ENCODE measurements at regions not wholly inside any gene's neighbourhood (a gene's known extent, or its start where the extent isn't known, plus 50 kb on each side); places are given as distances from the start of the nearest gene placed in this dataset.

- Mint-ChIP-seq H3K4me3 (no peak overlapping the region), H3K36me3 (ENCODE audit: low read depth) (no peaks in the 10 kb centered on the region), H3K27me3 (ENCODE audit: low read depth) (no peaks in the 10 kb centered on the region), H3K9me3 (no peaks in the 10 kb centered on the region), H3K4me1 (ENCODE audit: low read depth) (no peaks in the 10 kb centered on the region), H3K27ac (no peak overlapping the region)
- DNase-seq (ENCODE audit: low spot score): no peak
Observed at GRCh38 chrX:4905576-4905975, 1192.1 kb upstream of the PRKX start.

GRCh38 chrX:4881277-4881676 lies 1167.8 kb upstream of the PRKX start:
- H3K4me3 Mint-ChIP-seq: no peak overlapping the region
- no peaks in the 10 kb centered on the region for H3K9me3 Mint-ChIP-seq
- no peak overlapping the region for H3K27ac Mint-ChIP-seq
- no peaks in the 10 kb centered on the region for H3K36me3 Mint-ChIP-seq (ENCODE audit: low read depth)
- no peaks in the 10 kb centered on the region for H3K4me1 Mint-ChIP-seq (ENCODE audit: low read depth)
- H3K27me3 Mint-ChIP-seq (ENCODE audit: low read depth): no peaks in the 10 kb centered on the region
- DNase-seq (ENCODE audit: low spot score): no peak

GRCh38 chrX:4878640-4879039 lies 1165.2 kb upstream of the PRKX start:
- no peak overlapping the region for H3K27ac Mint-ChIP-seq
- H3K4me3 Mint-ChIP-seq: no peak overlapping the region
- H3K9me3 Mint-ChIP-seq: peaks cover 6% of the 10 kb centered on the region
- H3K36me3 Mint-ChIP-seq (ENCODE audit: low read depth): no peaks in the 10 kb centered on the region
- H3K27me3 Mint-ChIP-seq (ENCODE audit: low read depth): no peaks in the 10 kb centered on the region
- no peaks in the 10 kb centered on the region for H3K4me1 Mint-ChIP-seq (ENCODE audit: low read depth)
- no peak for DNase-seq (ENCODE audit: low spot score)

- no peaks in the 10 kb centered on the region for H3K4me1 Mint-ChIP-seq (ENCODE audit: low read depth)
- no peak for DNase-seq (ENCODE audit: low spot score)
- peaks cover 6% of the 10 kb centered on the region for H3K9me3 Mint-ChIP-seq
- H3K27ac Mint-ChIP-seq: no peak overlapping the region
- no peak overlapping the region for H3K4me3 Mint-ChIP-seq
- no peaks in the 10 kb centered on the region for H3K27me3 Mint-ChIP-seq (ENCODE audit: low read depth)
- no peaks in the 10 kb centered on the region for H3K36me3 Mint-ChIP-seq (ENCODE audit: low read depth)
Observed at GRCh38 chrX:4876268-4876667, 1162.8 kb upstream of the PRKX start.

GRCh38 chrX:4851534-4851933 lies 1138.1 kb upstream of the PRKX start:
- no peak overlapping the region for H3K27ac Mint-ChIP-seq
- no peaks in the 10 kb centered on the region for H3K4me1 Mint-ChIP-seq (ENCODE audit: low read depth)
- no peak for DNase-seq (ENCODE audit: low spot score)
- H3K27me3 Mint-ChIP-seq (ENCODE audit: low read depth): no peaks in the 10 kb centered on the region
- H3K36me3 Mint-ChIP-seq (ENCODE audit: low read depth): no peaks in the 10 kb centered on the region
- H3K4me3 Mint-ChIP-seq: no peak overlapping the region
- H3K9me3 Mint-ChIP-seq: peaks cover 3% of the 10 kb centered on the region

- Mint-ChIP-seq H3K4me3 (no peak overlapping the region), H3K27ac (no peak overlapping the region), H3K36me3 (ENCODE audit: low read depth) (no peaks in the 10 kb centered on the region), H3K27me3 (ENCODE audit: low read depth) (no peaks in the 10 kb centered on the region), H3K9me3 (peaks cover 3% of the 10 kb centered on the region), H3K4me1 (ENCODE audit: low read depth) (no peaks in the 10 kb centered on the region)
- no peak for DNase-seq (ENCODE audit: low spot score)
Observed at GRCh38 chrX:4850312-4850711, 1136.9 kb upstream of the PRKX start.

- no peak for DNase-seq (ENCODE audit: low spot score)
- H3K27ac Mint-ChIP-seq: no peak overlapping the region
- no peaks in the 10 kb centered on the region for H3K4me1 Mint-ChIP-seq (ENCODE audit: low read depth)
- H3K4me3 Mint-ChIP-seq: no peak overlapping the region
- peaks cover 9% of the 10 kb centered on the region for H3K9me3 Mint-ChIP-seq
- H3K36me3 Mint-ChIP-seq (ENCODE audit: low read depth): no peaks in the 10 kb centered on the region
- no peaks in the 10 kb centered on the region for H3K27me3 Mint-ChIP-seq (ENCODE audit: low read depth)
Observed at GRCh38 chrX:4844376-4844775, 1130.9 kb upstream of the PRKX start.

- Mint-ChIP-seq H3K9me3 (peaks cover 6% of the 10 kb centered on the region), H3K27ac (no peak overlapping the region), H3K27me3 (ENCODE audit: low read depth) (no peaks in the 10 kb centered on the region), H3K4me1 (ENCODE audit: low read depth) (no peaks in the 10 kb centered on the region), H3K36me3 (ENCODE audit: low read depth) (no peaks in the 10 kb centered on the region), H3K4me3 (no peak overlapping the region)
- DNase-seq (ENCODE audit: low spot score): no peak
Observed at GRCh38 chrX:4841216-4841745, 1127.8 kb upstream of the PRKX start.

- H3K27ac Mint-ChIP-seq: no peak overlapping the region
- no peaks in the 10 kb centered on the region for H3K27me3 Mint-ChIP-seq (ENCODE audit: low read depth)
Observed at GRCh38 chrX:4831574-4831973, 1118.1 kb upstream of the PRKX start.

GRCh38 chrX:4830880-4831557 lies 1117.6 kb upstream of the PRKX start:
- no peak overlapping the region for H3K4me3 Mint-ChIP-seq
- no peaks in the 10 kb centered on the region for H3K27me3 Mint-ChIP-seq (ENCODE audit: low read depth)
- H3K36me3 Mint-ChIP-seq (ENCODE audit: low read depth): no peaks in the 10 kb centered on the region
- DNase-seq (ENCODE audit: low spot score): no peak
- H3K27ac Mint-ChIP-seq: no peak overlapping the region
- H3K4me1 Mint-ChIP-seq (ENCODE audit: low read depth): no peaks in the 10 kb centered on the region
- peaks cover 6% of the 10 kb centered on the region for H3K9me3 Mint-ChIP-seq

More at GRCh38 chrX:4831574-4831973, 1118.1 kb upstream of the PRKX start:
- no peak for DNase-seq (ENCODE audit: low spot score)
- no peaks in the 10 kb centered on the region for H3K36me3 Mint-ChIP-seq (ENCODE audit: low read depth)
- H3K4me3 Mint-ChIP-seq: no peak overlapping the region
- H3K9me3 Mint-ChIP-seq: peaks cover 7% of the 10 kb centered on the region
- H3K4me1 Mint-ChIP-seq (ENCODE audit: low read depth): no peaks in the 10 kb centered on the region

- H3K27me3 Mint-ChIP-seq (ENCODE audit: low read depth): no peaks in the 10 kb centered on the region
- H3K36me3 Mint-ChIP-seq (ENCODE audit: low read depth): no peaks in the 10 kb centered on the region
- DNase-seq (ENCODE audit: low spot score): no peak
- H3K4me1 Mint-ChIP-seq (ENCODE audit: low read depth): no peaks in the 10 kb centered on the region
- no peak overlapping the region for H3K4me3 Mint-ChIP-seq
- no peak overlapping the region for H3K27ac Mint-ChIP-seq
- peaks cover 15% of the 10 kb centered on the region for H3K9me3 Mint-ChIP-seq
Observed at GRCh38 chrX:4825550-4825949, 1112.1 kb upstream of the PRKX start.

GRCh38 chrX:4809571-4809970 lies 1096.1 kb upstream of the PRKX start:
- H3K27ac Mint-ChIP-seq: no peak overlapping the region
- no peak for DNase-seq (ENCODE audit: low spot score)
- H3K4me1 Mint-ChIP-seq (ENCODE audit: low read depth): no peaks in the 10 kb centered on the region
- H3K36me3 Mint-ChIP-seq (ENCODE audit: low read depth): no peaks in the 10 kb centered on the region
- H3K27me3 Mint-ChIP-seq (ENCODE audit: low read depth): no peaks in the 10 kb centered on the region
- H3K4me3 Mint-ChIP-seq: no peak overlapping the region
- H3K9me3 Mint-ChIP-seq: no peaks in the 10 kb centered on the region

- H3K9me3 Mint-ChIP-seq: peaks cover 4% of the 10 kb centered on the region
- DNase-seq (ENCODE audit: low spot score): no peak
- no peak overlapping the region for H3K4me3 Mint-ChIP-seq
- no peak overlapping the region for H3K27ac Mint-ChIP-seq
- no peaks in the 10 kb centered on the region for H3K4me1 Mint-ChIP-seq (ENCODE audit: low read depth)
- no peaks in the 10 kb centered on the region for H3K36me3 Mint-ChIP-seq (ENCODE audit: low read depth)
- H3K27me3 Mint-ChIP-seq (ENCODE audit: low read depth): no peaks in the 10 kb centered on the region
Observed at GRCh38 chrX:4805502-4805901, 1092.1 kb upstream of the PRKX start.

- H3K4me1 Mint-ChIP-seq (ENCODE audit: low read depth): no peaks in the 10 kb centered on the region
Observed at GRCh38 chrX:4800756-4801155, 1087.3 kb upstream of the PRKX start.

GRCh38 chrX:4787971-4788370 lies 1074.5 kb upstream of the PRKX start:
- Mint-ChIP-seq H3K4me1 (ENCODE audit: low read depth) (no peaks in the 10 kb centered on the region), H3K36me3 (ENCODE audit: low read depth) (no peaks in the 10 kb centered on the region), H3K27me3 (ENCODE audit: low read depth) (no peaks in the 10 kb centered on the region), H3K9me3 (no peaks in the 10 kb centered on the region), H3K4me3 (no peak overlapping the region), H3K27ac (no peak overlapping the region)
- DNase-seq (ENCODE audit: low spot score): no peak

More at GRCh38 chrX:4800756-4801155, 1087.3 kb upstream of the PRKX start:
- Mint-ChIP-seq H3K27ac (no peak overlapping the region), H3K4me3 (no peak overlapping the region), H3K36me3 (ENCODE audit: low read depth) (no peaks in the 10 kb centered on the region), H3K27me3 (ENCODE audit: low read depth) (no peaks in the 10 kb centered on the region), H3K9me3 (peaks cover 11% of the 10 kb centered on the region)
- DNase-seq (ENCODE audit: low spot score): no peak
